Mammary epithelial cell (primary cell): ENCODE measurements at regions not wholly inside any gene's neighbourhood (a gene's known extent, or its start where the extent isn't known, plus 50 kb on each side); places are given as distances from the start of the nearest gene placed in this dataset.
A peak's percentile ranks its signal among the peaks of the same experiment; 100 is the strongest.

Experiments
- CTCF ChIP-seq, 2 donors: IDR thresholded peaks in 1 of 2; conservative IDR thresholded peaks in 1 of 2; 2 replicates each; pipeline ENCODE4 v1.5.1; 2011 to 2012; ENCODE audit warnings: inconsistent platforms in 2 of 2, low read length in 2 of 2, mild to moderate bottlenecking in 2 of 2, control low read depth in 1 of 2, low read depth in 1 of 2; ENCODE audit not compliant: insufficient read depth in 1 of 2; ENCODE audit errors: extremely low read depth in 1 of 2
- EZH2 ChIP-seq: IDR thresholded peaks from 2 replicates; pipeline ENCODE4 v1.6.1; 2012; ENCODE audit warnings: low read length, inconsistent platforms, borderline replicate concordance

- TF ChIP-seq EZH2 (no peak), CTCF (conservative IDR thresholded peaks at IDR 0.05 in 1 of 2, IDR thresholded peaks at IDR 0.05 in 1 of 2; ENCODE audit: extremely low read depth in 1 of 2, insufficient read depth in 1 of 2, low read depth in 1 of 2, low read length in 2 of 2) (peak; percentile 17 to 52)
These were observed 157.3 kb upstream of the PLXNC1 start for GRCh38 chr12:93990832-93991803.
